ENCODE measurements at regions not wholly inside any gene's neighbourhood (a gene's known extent, or its start where the extent isn't known, plus 50 kb on each side); places are given as distances from the start of the nearest gene placed in this dataset.
"Not testable (repeated sequence)": the region's sequence is repeated elsewhere in the genome, so short reads cannot be mapped to it uniquely, and the experiment has no call there.

DNA sequence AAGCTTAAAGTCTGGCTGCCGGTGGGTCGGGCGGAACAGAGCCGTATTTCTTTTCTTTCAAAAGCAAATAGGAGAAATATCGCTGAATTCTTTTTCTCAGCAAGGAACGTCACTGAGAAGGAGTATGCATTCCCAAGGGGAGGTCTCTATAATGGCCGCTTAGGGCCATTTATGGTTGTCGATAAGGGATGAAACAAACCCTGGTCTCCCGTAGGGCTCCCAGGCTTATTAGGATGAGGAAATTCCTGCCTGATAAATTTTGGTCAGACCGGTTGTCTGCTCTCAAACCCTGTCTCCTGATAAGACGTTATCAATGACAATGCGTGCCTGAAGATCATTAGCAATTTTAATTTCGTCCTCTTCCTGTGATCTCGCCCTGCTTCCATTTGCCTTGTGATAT is 227.7 kb upstream of the ZEB2 start:
- DNase-seq (ENCODE audit: low spot score, unreplicated experiment): no peak
- H3K9me3 Mint-ChIP-seq (ENCODE audit: low read depth): peaks cover 53% of the 10 kb centered on the region
- no peaks in the 10 kb centered on the region for H3K27me3 Mint-ChIP-seq

DNA sequence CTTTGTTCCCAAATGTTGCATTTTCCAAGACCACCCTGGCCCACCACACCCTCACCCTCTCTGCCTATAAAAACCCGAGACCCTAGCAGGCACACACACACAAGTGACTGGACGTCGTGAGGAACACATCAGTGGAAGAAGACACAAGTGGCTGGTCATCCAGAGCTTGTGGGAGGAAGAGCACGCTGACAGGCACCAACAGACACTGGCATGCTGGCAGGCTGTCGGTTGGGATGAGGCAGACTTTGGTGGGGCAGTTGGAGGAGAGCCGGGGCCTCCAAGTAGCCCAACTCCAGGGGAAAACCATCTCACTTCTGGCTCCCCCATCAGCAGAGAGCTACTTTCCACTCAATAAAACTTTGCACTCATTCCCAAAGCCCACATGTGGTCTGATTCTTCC is 225.5 kb upstream of the ZEB2 start:
- H3K27ac Mint-ChIP-seq: no peak overlapping the region
- H3K4me3 Mint-ChIP-seq (ENCODE audit: low read depth): no peak overlapping the region
- no peak for DNase-seq (ENCODE audit: low spot score, unreplicated experiment)
- H3K4me1 Mint-ChIP-seq (ENCODE audit: low read depth): no peaks in the 10 kb centered on the region
- H3K36me3 Mint-ChIP-seq (ENCODE audit: insufficient read depth): peaks cover 8% of the 10 kb centered on the region
- TF ChIP-seq, protein P1, sequence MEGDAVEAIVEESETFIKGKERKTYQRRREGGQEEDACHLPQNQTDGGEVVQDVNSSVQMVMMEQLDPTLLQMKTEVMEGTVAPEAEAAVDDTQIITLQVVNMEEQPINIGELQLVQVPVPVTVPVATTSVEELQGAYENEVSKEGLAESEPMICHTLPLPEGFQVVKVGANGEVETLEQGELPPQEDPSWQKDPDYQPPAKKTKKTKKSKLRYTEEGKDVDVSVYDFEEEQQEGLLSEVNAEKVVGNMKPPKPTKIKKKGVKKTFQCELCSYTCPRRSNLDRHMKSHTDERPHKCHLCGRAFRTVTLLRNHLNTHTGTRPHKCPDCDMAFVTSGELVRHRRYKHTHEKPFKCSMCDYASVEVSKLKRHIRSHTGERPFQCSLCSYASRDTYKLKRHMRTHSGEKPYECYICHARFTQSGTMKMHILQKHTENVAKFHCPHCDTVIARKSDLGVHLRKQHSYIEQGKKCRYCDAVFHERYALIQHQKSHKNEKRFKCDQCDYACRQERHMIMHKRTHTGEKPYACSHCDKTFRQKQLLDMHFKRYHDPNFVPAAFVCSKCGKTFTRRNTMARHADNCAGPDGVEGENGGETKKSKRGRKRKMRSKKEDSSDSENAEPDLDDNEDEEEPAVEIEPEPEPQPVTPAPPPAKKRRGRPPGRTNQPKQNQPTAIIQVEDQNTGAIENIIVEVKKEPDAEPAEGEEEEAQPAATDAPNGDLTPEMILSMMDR (IDR thresholded peaks at IDR 0.05; ENCODE audit: unreplicated experiment): no peak
- no peaks in the 10 kb centered on the region for H3K27me3 Mint-ChIP-seq
- H3K9me3 Mint-ChIP-seq (ENCODE audit: low read depth): peaks cover 44% of the 10 kb centered on the region

More for the DNA sequence above, 227.7 kb upstream of the ZEB2 start:
- TF ChIP-seq, protein P1 (IDR thresholded peaks at IDR 0.05; ENCODE audit: unreplicated experiment): no peak
- Mint-ChIP-seq H3K4me1 (ENCODE audit: low read depth) (no peaks in the 10 kb centered on the region), H3K4me3 (ENCODE audit: low read depth) (no peak overlapping the region), H3K36me3 (ENCODE audit: insufficient read depth) (peaks cover 10% of the 10 kb centered on the region), H3K27ac (no peak overlapping the region)

DNA sequence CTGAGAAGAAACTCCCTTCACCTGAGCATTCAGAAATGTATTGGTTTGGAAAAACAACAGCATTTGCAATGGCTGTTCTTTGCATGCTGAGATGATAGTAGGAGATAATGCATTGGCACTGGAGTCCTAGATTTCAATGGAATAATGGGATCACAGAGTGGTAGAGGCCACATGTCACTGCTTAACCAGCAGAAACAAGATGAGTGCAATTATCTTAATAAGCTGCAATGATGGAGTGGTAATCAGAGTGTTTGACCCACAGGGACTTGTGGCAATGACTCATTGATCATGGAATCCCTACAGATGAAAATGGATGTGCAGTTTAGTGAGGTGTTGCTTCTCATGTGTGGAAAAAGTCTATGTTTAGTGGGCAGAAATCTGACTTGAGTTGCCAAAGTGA is 218.8 kb upstream of the ZEB2 start:
- Mint-ChIP-seq H3K9me3 (ENCODE audit: low read depth) (peaks cover 12% of the 10 kb centered on the region), H3K27me3 (no peaks in the 10 kb centered on the region), H3K4me1 (ENCODE audit: low read depth) (no peaks in the 10 kb centered on the region), H3K36me3 (ENCODE audit: insufficient read depth) (no peaks in the 10 kb centered on the region), H3K4me3 (ENCODE audit: low read depth) (no peak overlapping the region), H3K27ac (no peak overlapping the region)
- TF ChIP-seq, protein P1 (IDR thresholded peaks at IDR 0.05; ENCODE audit: unreplicated experiment): no peak
- no peak for DNase-seq (ENCODE audit: low spot score, unreplicated experiment)

DNA sequence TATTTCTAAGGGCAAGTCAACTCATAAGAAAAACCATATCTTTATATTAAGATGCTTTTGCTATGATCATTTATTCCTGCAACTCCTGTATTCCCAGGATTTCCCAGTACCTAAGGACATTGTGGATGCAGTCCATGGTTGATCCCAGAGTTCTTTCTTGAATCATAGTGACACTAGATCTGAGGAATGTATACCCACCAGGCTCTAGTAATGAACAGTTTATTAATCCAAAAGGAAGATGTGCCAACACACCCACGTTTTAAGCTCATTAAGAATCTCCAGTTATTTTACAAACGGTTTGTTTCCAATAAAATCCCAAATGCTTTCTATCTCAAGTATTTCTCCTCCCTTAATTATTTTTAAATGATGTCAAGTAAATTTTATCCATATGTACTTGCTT is 210.8 kb upstream of the ZEB2 start:
- Mint-ChIP-seq H3K27ac (no peak overlapping the region), H3K36me3 (ENCODE audit: insufficient read depth) (no peaks in the 10 kb centered on the region), H3K4me3 (ENCODE audit: low read depth) (no peak overlapping the region), H3K9me3 (ENCODE audit: low read depth) (peaks cover 12% of the 10 kb centered on the region), H3K4me1 (ENCODE audit: low read depth) (no peaks in the 10 kb centered on the region), H3K27me3 (no peaks in the 10 kb centered on the region)
- TF ChIP-seq, protein P1 (IDR thresholded peaks at IDR 0.05; ENCODE audit: unreplicated experiment): no peak
- no peak for DNase-seq (ENCODE audit: low spot score, unreplicated experiment)

DNA sequence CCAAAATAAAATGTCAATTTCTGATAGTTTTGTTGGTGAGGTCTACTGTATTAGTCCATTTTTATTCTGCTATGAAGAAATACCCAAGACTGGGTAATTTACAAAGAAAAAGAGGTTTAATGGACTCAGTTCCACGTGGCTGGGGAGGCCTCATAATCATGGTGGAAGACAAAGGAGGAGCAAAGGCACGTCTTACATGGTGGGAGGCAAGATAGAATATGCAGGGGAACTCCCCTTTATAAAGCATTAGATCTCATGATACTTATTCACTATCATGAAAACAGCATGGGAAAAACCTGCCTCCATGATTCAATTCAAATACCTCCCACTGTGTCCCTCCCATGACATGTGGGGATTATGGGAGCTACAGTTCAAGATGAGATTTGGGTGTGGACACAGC is 204.5 kb upstream of the ZEB2 start:
- not testable (repeated sequence) for H3K36me3 Mint-ChIP-seq (ENCODE audit: insufficient read depth); H3K4me3 Mint-ChIP-seq (ENCODE audit: low read depth); H3K27me3 Mint-ChIP-seq; H3K9me3 Mint-ChIP-seq (ENCODE audit: low read depth); H3K4me1 Mint-ChIP-seq (ENCODE audit: low read depth); H3K27ac Mint-ChIP-seq; DNase-seq (ENCODE audit: low spot score, unreplicated experiment)

DNA sequence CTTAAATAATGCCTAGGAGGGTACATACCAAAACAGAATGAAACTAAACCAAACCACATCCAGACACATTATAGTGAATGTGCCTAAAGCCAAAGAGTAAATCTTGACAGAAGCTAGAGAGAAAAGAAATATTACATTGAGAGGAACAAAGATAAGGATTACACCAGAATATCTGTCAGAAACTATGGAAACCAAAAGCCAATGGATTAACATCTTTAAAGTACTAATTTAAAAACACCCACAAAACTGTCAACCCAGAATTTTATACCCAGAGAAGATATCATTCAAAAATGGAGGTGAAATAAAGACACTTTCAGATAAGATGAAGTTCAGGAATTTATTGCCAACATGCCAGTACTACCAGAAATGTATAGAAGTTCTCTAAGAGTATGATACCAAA is 198.5 kb upstream of the ZEB2 start:
- no peak for DNase-seq (ENCODE audit: low spot score, unreplicated experiment)
- H3K4me1 Mint-ChIP-seq (ENCODE audit: low read depth): peaks cover under 1% of the 10 kb centered on the region
- no peak overlapping the region for H3K4me3 Mint-ChIP-seq (ENCODE audit: low read depth)
- H3K27ac Mint-ChIP-seq: no peak overlapping the region
- TF ChIP-seq, protein P1 (IDR thresholded peaks at IDR 0.05; ENCODE audit: unreplicated experiment): no peak
- H3K9me3 Mint-ChIP-seq (ENCODE audit: low read depth): peaks cover 22% of the 10 kb centered on the region
- H3K36me3 Mint-ChIP-seq (ENCODE audit: insufficient read depth): peaks cover 4% of the 10 kb centered on the region
- peaks cover 3% of the 10 kb centered on the region for H3K27me3 Mint-ChIP-seq

Data from progenitor cell of endocrine pancreas (in vitro differentiated cells).